CD4-positive, alpha-beta T cell treated with Interleukin-1 beta for 1 hour (primary cell): ENCODE measurements at regions not wholly inside any gene's neighbourhood (a gene's known extent, or its start where the extent isn't known, plus 50 kb on each side); places are given as distances from the start of the nearest gene placed in this dataset.

Experiments used
- DNase-seq, 2 donors: peaks; one replicate each; pipeline ENCODE4 v3.0.0-alpha.2; 2020 to 2022

GRCh38 chr1:208924928-208925327 lies 658.6 kb upstream of the CAMK1G start:
- no peak for DNase-seq

- no peak for DNase-seq
Observed at GRCh38 chr1:208928349-208929010, 655.0 kb upstream of the CAMK1G start.

GRCh38 chr1:208929575-208929974 lies 653.9 kb upstream of the CAMK1G start:
- DNase-seq = no peak

- DNase-seq = no peak
Observed at GRCh38 chr1:208931936-208932335, 651.6 kb upstream of the CAMK1G start.

- DNase-seq = no peak
Observed at GRCh38 chr1:208933984-208934525, 649.5 kb upstream of the CAMK1G start.

- no peak for DNase-seq
Observed at GRCh38 chr1:208934933-208935332, 648.6 kb upstream of the CAMK1G start.

- DNase-seq = no peak
Observed at GRCh38 chr1:208935517-208936187, 647.9 kb upstream of the CAMK1G start.

- DNase-seq = no peak
Observed at GRCh38 chr1:208939537-208940085, 643.9 kb upstream of the CAMK1G start.

GRCh38 chr1:208942394-208943130 lies 641.0 kb upstream of the CAMK1G start:
- no peak for DNase-seq

- no peak for DNase-seq
Observed at GRCh38 chr1:208943291-208943690, 640.2 kb upstream of the CAMK1G start.

GRCh38 chr1:208944981-208945451 lies 638.5 kb upstream of the CAMK1G start:
- no peak for DNase-seq

GRCh38 chr1:208950206-208950605 lies 633.3 kb upstream of the CAMK1G start:
- no peak for DNase-seq

- no peak for DNase-seq
Observed at GRCh38 chr1:208951026-208951525, 632.4 kb upstream of the CAMK1G start.

- no peak for DNase-seq
Observed at GRCh38 chr1:208951908-208952307, 631.6 kb upstream of the CAMK1G start.

GRCh38 chr1:208962867-208963266 lies 620.6 kb upstream of the CAMK1G start:
- no peak for DNase-seq

GRCh38 chr1:208965351-208965750 lies 618.2 kb upstream of the CAMK1G start:
- DNase-seq = no peak

GRCh38 chr1:208967334-208967733 lies 616.2 kb upstream of the CAMK1G start:
- DNase-seq = no peak

- no peak for DNase-seq
Observed at GRCh38 chr1:208974717-208975116, 608.8 kb upstream of the CAMK1G start.

GRCh38 chr1:208975456-208975855 lies 608.1 kb upstream of the CAMK1G start:
- no peak for DNase-seq

GRCh38 chr1:208977012-208977411 lies 606.5 kb upstream of the CAMK1G start:
- DNase-seq = no peak

GRCh38 chr1:208977638-208978256 lies 605.8 kb upstream of the CAMK1G start:
- DNase-seq = no peak

GRCh38 chr1:208979776-208980175 lies 603.7 kb upstream of the CAMK1G start:
- no peak for DNase-seq

GRCh38 chr1:208980605-208981004 lies 602.9 kb upstream of the CAMK1G start:
- no peak for DNase-seq
